Osteocyte (in vitro differentiated cells): ENCODE measurements at regions not wholly inside any gene's neighbourhood (a gene's known extent, or its start where the extent isn't known, plus 50 kb on each side); places are given as distances from the start of the nearest gene placed in this dataset.

Experiments used
- DNase-seq: peaks from one replicate; pipeline ENCODE4 v3.0.0; 2021; ENCODE audit warnings: mixed read lengths; ENCODE audit not compliant: unreplicated experiment; ENCODE audit errors: extremely low spot score
- H3K27ac Mint-ChIP-seq: one replicate; pipeline ENCODE4 v1.8.0; 2021; ENCODE audit warnings: mild to moderate bottlenecking, mixed read lengths; ENCODE audit not compliant: unreplicated experiment
- H3K27me3 Mint-ChIP-seq: one replicate; pipeline ENCODE4 v1.8.0; 2021; ENCODE audit warnings: mixed read lengths; ENCODE audit not compliant: unreplicated experiment
- H3K36me3 Mint-ChIP-seq: one replicate; pipeline ENCODE4 v1.8.0; 2021; ENCODE audit warnings: mixed read lengths; ENCODE audit not compliant: unreplicated experiment
- H3K4me1 Mint-ChIP-seq: one replicate; pipeline ENCODE4 v1.8.0; 2021; ENCODE audit warnings: mixed read lengths; ENCODE audit not compliant: unreplicated experiment
- H3K4me3 Mint-ChIP-seq: one replicate; pipeline ENCODE4 v1.8.0; 2021; ENCODE audit warnings: mild to moderate bottlenecking, moderate library complexity, mixed read lengths; ENCODE audit not compliant: unreplicated experiment
- H3K9me3 Mint-ChIP-seq: one replicate; pipeline ENCODE4 v1.8.0; 2021; ENCODE audit warnings: mixed read lengths; ENCODE audit not compliant: unreplicated experiment
- CTCF ChIP-seq: fragments of 200-600 bp; sonication (generic); IDR thresholded peaks from 2 replicates; pipeline ENCODE4 v1.5.0; 2021; ENCODE audit warnings: antibody characterized with exemption, mild to moderate bottlenecking, moderate library complexity

DNA sequence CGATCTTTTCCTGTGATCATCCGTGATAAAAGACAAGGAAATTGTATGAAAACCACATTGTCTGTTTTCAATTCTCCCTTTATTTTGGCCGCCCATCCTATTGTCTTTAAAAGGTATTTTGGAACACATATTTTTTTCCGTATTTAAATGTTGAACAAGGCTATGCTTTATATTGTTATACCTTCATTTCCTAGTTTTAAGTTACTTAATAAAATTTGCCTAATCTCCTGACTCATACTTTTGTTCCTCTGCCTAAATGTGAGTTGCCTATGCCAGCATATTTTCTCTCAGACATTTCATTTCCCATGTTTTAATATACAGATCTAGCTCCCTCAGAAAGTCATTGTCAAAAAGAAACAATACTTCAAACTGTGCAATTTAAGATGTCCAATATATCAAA is 104.2 kb downstream of the SLITRK6 start:
- no peaks in the 10 kb centered on the region for H3K36me3 Mint-ChIP-seq
- H3K27me3 Mint-ChIP-seq: no peaks in the 10 kb centered on the region
- H3K4me1 Mint-ChIP-seq: no peaks in the 10 kb centered on the region
- H3K27ac Mint-ChIP-seq: no peak overlapping the region
- no peak for TF ChIP-seq CTCF
- DNase-seq: no peak
- H3K9me3 Mint-ChIP-seq: peaks cover 7% of the 10 kb centered on the region
- no peak overlapping the region for H3K4me3 Mint-ChIP-seq

- TF ChIP-seq CTCF: no peak
These were observed 105.2 kb downstream of the SLITRK6 start for GRCh38 chr13:85693889-85694511.

DNA sequence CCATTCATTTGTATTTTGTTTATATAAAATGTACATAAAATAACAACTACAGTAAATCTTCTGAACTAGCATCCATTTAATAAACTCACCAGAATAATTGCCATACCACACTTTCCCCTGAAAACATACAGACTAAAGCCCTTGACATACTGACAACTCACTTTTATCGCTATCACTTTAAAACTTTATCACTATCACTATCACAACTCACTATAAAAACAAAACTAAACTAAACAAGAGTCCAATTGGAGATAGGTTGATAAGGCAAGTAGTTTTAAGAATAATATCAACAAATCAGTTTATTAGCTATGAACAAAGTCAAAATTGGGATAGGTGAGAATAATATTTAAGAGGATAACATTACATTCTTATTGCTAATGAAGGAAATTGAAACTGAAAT is 108.9 kb downstream of the SLITRK6 start:
- Mint-ChIP-seq H3K4me3 (no peak overlapping the region), H3K4me1 (no peaks in the 10 kb centered on the region)

More at GRCh38 chr13:85693889-85694511, 105.2 kb downstream of the SLITRK6 start:
- Mint-ChIP-seq H3K4me3 (no peak overlapping the region), H3K27ac (no peak overlapping the region), H3K27me3 (no peaks in the 10 kb centered on the region), H3K36me3 (no peaks in the 10 kb centered on the region), H3K9me3 (peaks cover 7% of the 10 kb centered on the region), H3K4me1 (no peaks in the 10 kb centered on the region)
- no peak for DNase-seq

DNA sequence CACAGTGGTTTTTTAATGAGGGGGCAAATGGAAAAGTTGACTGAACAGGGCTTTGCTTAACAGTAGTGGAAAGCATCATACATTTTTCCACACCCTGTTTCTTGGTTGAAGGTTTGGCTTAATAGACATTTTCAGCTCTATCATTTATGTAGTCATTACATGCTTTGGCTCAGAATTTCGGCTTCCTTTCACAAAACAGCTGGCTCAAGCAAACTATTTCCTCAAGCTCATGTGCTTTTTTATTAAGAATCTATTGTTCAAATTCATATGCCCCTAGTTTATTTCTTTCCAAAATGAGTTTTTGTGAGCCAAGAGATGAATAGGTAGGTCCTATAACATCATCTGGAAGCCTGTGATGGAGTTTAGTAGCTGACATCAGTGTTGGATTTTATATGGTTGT is 113.8 kb downstream of the SLITRK6 start:
- no peak for DNase-seq
- Mint-ChIP-seq H3K36me3 (no peaks in the 10 kb centered on the region), H3K27ac (no peak overlapping the region), H3K4me1 (no peaks in the 10 kb centered on the region), H3K9me3 (no peaks in the 10 kb centered on the region), H3K4me3 (no peak overlapping the region), H3K27me3 (peaks cover under 1% of the 10 kb centered on the region)
- TF ChIP-seq CTCF: no peak

More for the DNA sequence above, 108.9 kb downstream of the SLITRK6 start:
- Mint-ChIP-seq H3K36me3 (no peaks in the 10 kb centered on the region), H3K9me3 (peaks cover 7% of the 10 kb centered on the region), H3K27me3 (no peaks in the 10 kb centered on the region), H3K27ac (no peak overlapping the region)
- no peak for TF ChIP-seq CTCF
- DNase-seq: no peak

DNA sequence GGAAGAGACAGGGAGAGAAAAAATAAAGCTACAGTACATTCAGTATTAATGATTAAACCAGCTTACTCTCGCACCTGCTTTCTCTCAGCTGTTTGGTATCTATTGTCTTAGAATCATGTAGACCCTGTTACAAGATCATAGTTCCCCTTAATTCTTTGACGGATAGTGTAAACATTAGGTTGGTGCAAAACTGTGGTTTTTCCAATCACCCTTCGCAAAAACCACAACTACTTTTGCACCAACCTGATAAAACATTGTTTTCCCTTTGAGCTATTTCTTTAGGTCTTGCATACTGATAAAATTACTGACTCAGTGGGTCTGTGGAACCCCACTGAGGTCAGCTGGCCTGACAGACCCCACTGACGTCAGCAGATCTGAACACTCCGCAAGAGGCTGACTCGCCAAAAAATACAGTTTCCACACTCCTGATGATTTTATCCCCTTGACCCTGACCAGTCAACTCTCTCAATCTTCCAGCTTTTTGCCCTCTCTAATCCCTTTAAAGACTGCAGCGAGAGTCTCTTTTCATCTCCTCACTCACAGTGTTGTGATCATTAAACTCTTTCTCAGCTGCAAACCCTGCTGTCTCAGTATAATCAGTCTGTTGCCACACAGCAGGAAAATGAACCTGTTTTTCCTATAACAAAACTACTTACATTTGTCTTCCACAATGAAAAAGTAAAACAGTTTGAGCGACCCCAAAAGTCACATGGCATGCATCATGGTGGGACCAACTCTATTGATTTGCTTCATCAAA is 123.9 kb downstream of the SLITRK6 start:
- H3K36me3 Mint-ChIP-seq: peaks cover 3% of the 10 kb centered on the region

More for the DNA sequence above, 123.9 kb downstream of the SLITRK6 start:
- Mint-ChIP-seq H3K4me3 (no peak overlapping the region), H3K27me3 (peaks cover under 1% of the 10 kb centered on the region), H3K4me1 (no peaks in the 10 kb centered on the region), H3K27ac (no peak overlapping the region), H3K9me3 (peaks cover 20% of the 10 kb centered on the region)
- no peak for DNase-seq
- no peak for TF ChIP-seq CTCF
